HFF-Myc (cell line): ENCODE measurements at regions not wholly inside any gene's neighbourhood (a gene's known extent, or its start where the extent isn't known, plus 50 kb on each side); places are given as distances from the start of the nearest gene placed in this dataset.
A peak's percentile ranks its signal among the peaks of the same experiment; 100 is the strongest.

Experiments
- DNase-seq: peaks from one replicate; pipeline ENCODE4 v3.0.0-alpha.2; 2011; ENCODE audit warnings: low read depth; ENCODE audit errors: extremely low read depth
- H3K4me3 ChIP-seq: replicated peaks from 2 replicates; pipeline ENCODE4 v1.5.1; 2011; ENCODE audit warnings: low read depth, mild to moderate bottlenecking, control low read depth, low read length
- CTCF ChIP-seq: IDR thresholded peaks from 2 replicates; pipeline ENCODE4 v1.5.1; 2012; ENCODE audit warnings: mild to moderate bottlenecking, low read depth, low read length, control low read depth; ENCODE audit errors: missing control alignments

GRCh38 chr13:106377341-106377740 is 158.1 kb downstream of the EFNB2 start:
- no peak overlapping the region for H3K4me3 ChIP-seq
- no peak for DNase-seq
- TF ChIP-seq CTCF, result no peak

- DNase-seq, result peak; percentile 90
- no peak overlapping the region for H3K4me3 ChIP-seq
- TF ChIP-seq CTCF, result no peak
Measured at GRCh38 chr13:106376401-106377112, 158.9 kb downstream of the EFNB2 start.

- TF ChIP-seq CTCF, result no peak
- no peak overlapping the region for H3K4me3 ChIP-seq
- DNase-seq, result no peak
Measured at GRCh38 chr13:106375085-106375484, 160.4 kb downstream of the EFNB2 start.

GRCh38 chr13:106374631-106375030 is 160.8 kb downstream of the EFNB2 start:
- no peak for DNase-seq
- no peak overlapping the region for H3K4me3 ChIP-seq
- TF ChIP-seq CTCF, result no peak

- no peak for DNase-seq
- H3K4me3 ChIP-seq, result no peak overlapping the region
- no peak for TF ChIP-seq CTCF
Measured at GRCh38 chr13:106373989-106374572, 161.4 kb downstream of the EFNB2 start.

- no peak for DNase-seq
Measured at GRCh38 chr13:106373304-106373988, 162.0 kb downstream of the EFNB2 start.

More at GRCh38 chr13:106373304-106373988, 162.0 kb downstream of the EFNB2 start:
- no peak overlapping the region for H3K4me3 ChIP-seq
- TF ChIP-seq CTCF, result no peak
